22Rv1 (cell line): ENCODE measurements at regions not wholly inside any gene's neighbourhood (a gene's known extent, or its start where the extent isn't known, plus 50 kb on each side); places are given as distances from the start of the nearest gene placed in this dataset.

ENCODE experiments used
- ZFX ChIP-seq: fragments of 450-650 bp; IDR thresholded peaks from 2 replicates; pipeline ENCODE4 v1.6.1; 2017; ENCODE audit warnings: antibody characterized with exemption, borderline replicate concordance
- TF ChIP-seq, protein P1 (sequence below): fragments of 450-650 bp; IDR thresholded peaks from 2 replicates; pipeline ENCODE4 v1.5.1; 2017; ENCODE audit warnings: mild to moderate bottlenecking

DNA sequence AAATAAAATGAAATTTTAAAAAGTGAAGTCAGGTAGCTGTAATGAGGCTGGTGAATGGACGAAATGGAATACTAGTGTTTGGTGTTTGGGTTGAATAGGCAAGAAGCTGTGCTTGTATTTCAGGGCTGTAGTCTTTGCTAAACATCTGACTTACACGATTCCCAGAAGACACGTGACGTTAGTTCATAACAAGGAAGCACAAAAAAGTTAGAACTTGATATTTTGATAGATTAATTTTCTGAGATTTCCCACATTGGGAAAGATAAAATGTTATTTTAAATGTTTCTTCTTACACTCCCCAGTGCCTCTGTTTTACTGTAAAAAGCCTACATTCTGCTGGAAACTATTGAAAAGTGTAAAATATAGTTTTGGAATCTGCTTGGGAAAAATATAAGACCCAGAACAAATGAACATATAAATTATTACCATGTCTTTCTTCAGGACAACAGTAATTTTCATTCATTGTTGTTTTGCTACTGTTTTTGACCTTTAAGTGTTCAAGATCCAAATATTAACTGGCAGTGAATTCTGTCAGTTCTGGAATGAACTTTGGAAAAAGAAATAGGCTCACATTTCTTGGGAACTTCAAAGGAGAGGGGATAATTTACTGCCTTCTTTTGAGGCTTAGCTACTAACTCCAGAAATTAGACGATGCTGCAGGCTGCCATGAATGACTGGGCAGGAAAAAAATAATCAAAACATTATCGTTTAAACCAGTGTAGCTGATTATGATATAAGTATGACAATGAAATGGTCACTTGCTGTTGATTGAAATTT is 241.3 kb downstream of the SLITRK6 start:
- TF ChIP-seq, protein P1, sequence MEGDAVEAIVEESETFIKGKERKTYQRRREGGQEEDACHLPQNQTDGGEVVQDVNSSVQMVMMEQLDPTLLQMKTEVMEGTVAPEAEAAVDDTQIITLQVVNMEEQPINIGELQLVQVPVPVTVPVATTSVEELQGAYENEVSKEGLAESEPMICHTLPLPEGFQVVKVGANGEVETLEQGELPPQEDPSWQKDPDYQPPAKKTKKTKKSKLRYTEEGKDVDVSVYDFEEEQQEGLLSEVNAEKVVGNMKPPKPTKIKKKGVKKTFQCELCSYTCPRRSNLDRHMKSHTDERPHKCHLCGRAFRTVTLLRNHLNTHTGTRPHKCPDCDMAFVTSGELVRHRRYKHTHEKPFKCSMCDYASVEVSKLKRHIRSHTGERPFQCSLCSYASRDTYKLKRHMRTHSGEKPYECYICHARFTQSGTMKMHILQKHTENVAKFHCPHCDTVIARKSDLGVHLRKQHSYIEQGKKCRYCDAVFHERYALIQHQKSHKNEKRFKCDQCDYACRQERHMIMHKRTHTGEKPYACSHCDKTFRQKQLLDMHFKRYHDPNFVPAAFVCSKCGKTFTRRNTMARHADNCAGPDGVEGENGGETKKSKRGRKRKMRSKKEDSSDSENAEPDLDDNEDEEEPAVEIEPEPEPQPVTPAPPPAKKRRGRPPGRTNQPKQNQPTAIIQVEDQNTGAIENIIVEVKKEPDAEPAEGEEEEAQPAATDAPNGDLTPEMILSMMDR: no peak
- TF ChIP-seq ZFX: no peak
